Peyer's patch (tissue), 4 donors: ENCODE measurements at regions not wholly inside any gene's neighbourhood (a gene's known extent, or its start where the extent isn't known, plus 50 kb on each side); places are given as distances from the start of the nearest gene placed in this dataset.

Experiments
- CTCF ChIP-seq, 6 experiments: fragments of 450-650 bp in 4 of 6; fragments of 200-600 bp in 2 of 6; sonication (generic) in 1 of 6; IDR thresholded peaks; one replicate each; pipeline ENCODE4 v1.5.1; 2017 to 2019; ENCODE audit warnings: antibody characterized with exemption in 6 of 6, mild to moderate bottlenecking in 3 of 6, moderate library complexity in 1 of 6
- POLR2A ChIP-seq, 2 donors: fragments of 450-650 bp; IDR thresholded peaks; one replicate each; pipeline ENCODE4 v1.5.1; 2017; ENCODE audit warnings: antibody characterized with exemption in 2 of 2, mild to moderate bottlenecking in 2 of 2, moderate library complexity in 2 of 2

- no peak for TF ChIP-seq CTCF (IDR thresholded peaks at IDR 0.05)
- TF ChIP-seq POLR2A (IDR thresholded peaks at IDR 0.05) = no peak
These were observed 506.7 kb downstream of the TMEM232 start for GRCh38 chr5:110219769-110220168.
